Kidney epithelial cell (primary cell): ENCODE measurements at regions not wholly inside any gene's neighbourhood (a gene's known extent, or its start where the extent isn't known, plus 50 kb on each side); places are given as distances from the start of the nearest gene placed in this dataset.

Experiments
- DNase-seq: peaks from one replicate; pipeline ENCODE4 v3.0.0-alpha.2; 2010; ENCODE audit warnings: low read depth
- H3K27me3 ChIP-seq: 2 replicates; pipeline ENCODE4 v1.6.0; 2011; ENCODE audit warnings: low read length; ENCODE audit not compliant: control insufficient read depth, insufficient read depth
- H3K36me3 ChIP-seq: 2 replicates; pipeline ENCODE4 v1.5.1; 2011; ENCODE audit warnings: low read length; ENCODE audit not compliant: control insufficient read depth, insufficient read depth
- H3K4me3 ChIP-seq: 2 replicates; pipeline ENCODE4 v1.5.1; 2011; ENCODE audit warnings: low read depth, mild to moderate bottlenecking, control low read depth, low read length
- TF ChIP-seq, protein P1 (sequence below): IDR thresholded peaks from 2 replicates; pipeline ENCODE4 v1.5.1; 2011; ENCODE audit warnings: mild to moderate bottlenecking, moderate library complexity, low read length, control low read depth, inconsistent platforms; ENCODE audit not compliant: insufficient read depth, poor library complexity, severe bottlenecking

DNA sequence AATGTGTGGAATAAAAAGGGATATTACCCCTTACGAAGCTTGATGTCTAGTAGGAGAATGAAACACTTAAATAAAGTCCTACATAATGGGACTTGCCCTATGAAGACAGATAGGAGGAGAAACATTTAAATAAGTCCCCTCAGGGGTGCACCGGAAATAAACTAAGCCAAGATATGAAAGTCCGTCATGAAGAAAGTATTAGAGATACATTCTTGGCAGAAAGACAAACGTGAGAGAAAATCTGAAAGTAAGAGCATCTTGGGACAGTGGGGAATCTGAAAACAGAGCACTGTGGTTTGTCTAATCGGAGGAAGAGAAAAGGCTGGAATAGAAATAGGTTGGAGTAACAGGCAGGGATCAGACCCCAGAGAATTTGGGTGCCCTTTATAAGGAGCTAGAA, 516.9 kb upstream of the DSEL start:
- no peak overlapping the region for H3K4me3 ChIP-seq

DNA sequence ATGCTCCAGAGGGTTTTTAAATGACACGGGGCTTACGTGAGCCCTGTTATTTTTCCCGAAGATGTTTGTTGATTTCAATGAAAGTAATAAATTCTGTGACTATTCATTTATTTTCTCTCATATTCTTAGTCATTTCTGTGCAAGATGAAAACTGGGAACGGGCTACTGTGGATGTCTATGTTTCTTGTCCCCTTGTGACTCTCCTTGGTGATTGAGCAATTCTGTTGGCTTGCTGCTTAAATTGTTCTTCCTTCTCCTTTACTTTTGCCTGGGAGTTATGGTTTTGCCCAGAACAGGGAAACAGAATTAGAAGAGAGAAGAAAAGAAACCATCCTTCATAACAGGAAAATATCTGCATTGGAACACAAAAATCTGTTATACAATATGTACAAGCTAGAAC, 508.2 kb upstream of the DSEL start:
- DNase-seq, result no peak
- TF ChIP-seq, protein P1, sequence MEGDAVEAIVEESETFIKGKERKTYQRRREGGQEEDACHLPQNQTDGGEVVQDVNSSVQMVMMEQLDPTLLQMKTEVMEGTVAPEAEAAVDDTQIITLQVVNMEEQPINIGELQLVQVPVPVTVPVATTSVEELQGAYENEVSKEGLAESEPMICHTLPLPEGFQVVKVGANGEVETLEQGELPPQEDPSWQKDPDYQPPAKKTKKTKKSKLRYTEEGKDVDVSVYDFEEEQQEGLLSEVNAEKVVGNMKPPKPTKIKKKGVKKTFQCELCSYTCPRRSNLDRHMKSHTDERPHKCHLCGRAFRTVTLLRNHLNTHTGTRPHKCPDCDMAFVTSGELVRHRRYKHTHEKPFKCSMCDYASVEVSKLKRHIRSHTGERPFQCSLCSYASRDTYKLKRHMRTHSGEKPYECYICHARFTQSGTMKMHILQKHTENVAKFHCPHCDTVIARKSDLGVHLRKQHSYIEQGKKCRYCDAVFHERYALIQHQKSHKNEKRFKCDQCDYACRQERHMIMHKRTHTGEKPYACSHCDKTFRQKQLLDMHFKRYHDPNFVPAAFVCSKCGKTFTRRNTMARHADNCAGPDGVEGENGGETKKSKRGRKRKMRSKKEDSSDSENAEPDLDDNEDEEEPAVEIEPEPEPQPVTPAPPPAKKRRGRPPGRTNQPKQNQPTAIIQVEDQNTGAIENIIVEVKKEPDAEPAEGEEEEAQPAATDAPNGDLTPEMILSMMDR, result no peak
- H3K27me3 ChIP-seq, result no peaks in the 10 kb centered on the region
- H3K36me3 ChIP-seq, result no peaks in the 10 kb centered on the region
- H3K4me3 ChIP-seq, result no peak overlapping the region

More for the DNA sequence above, 516.9 kb upstream of the DSEL start:
- Histone ChIP-seq H3K36me3 (no peaks in the 10 kb centered on the region), H3K27me3 (no peaks in the 10 kb centered on the region)
- TF ChIP-seq, protein P1, result no peak
- DNase-seq, result no peak

DNA sequence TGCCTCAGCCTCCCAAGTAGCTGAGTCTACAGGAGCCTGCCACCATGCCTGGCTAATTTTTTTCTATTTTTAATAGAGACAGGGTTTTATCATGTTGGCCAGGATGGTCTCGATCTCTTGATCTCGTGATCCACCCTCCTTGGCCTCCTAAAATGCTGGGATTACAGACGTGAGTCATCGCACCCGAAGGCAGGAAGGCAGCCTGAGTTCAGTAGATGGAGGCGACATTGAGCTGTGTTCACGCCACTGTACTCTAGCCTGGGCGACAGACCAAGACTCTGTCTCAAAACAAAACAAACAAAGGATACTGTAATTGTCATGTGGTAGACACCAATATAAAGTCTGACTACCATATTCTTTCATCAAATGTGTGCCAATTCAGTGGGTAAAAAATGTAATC, 500.9 kb upstream of the DSEL start:
- Histone ChIP-seq H3K36me3 (no peaks in the 10 kb centered on the region), H3K4me3 (no peak overlapping the region), H3K27me3 (no peaks in the 10 kb centered on the region)
- DNase-seq, result no peak
- TF ChIP-seq, protein P1, result no peak

DNA sequence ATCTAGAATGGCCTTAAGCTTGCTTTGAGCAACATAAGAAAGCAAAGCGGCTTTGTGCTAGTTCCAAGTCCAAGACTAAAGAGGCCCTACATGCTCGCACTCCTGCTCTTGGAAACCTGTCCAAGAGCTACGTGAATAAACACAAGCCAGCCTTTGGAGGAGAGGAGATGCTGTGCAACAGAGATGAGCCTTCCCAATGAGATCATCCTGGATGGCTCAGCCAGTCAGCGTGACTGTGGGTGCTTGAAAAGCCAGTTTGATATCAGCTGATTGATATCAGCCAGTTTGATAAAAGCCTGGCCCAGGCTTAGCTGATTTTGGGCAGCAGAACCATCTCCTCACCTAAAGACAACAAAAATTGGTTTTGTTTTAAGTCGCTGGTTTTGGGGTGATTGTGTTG, 481.0 kb upstream of the DSEL start:
- DNase-seq, result no peak
- Histone ChIP-seq H3K27me3 (no peaks in the 10 kb centered on the region), H3K36me3 (no peaks in the 10 kb centered on the region), H3K4me3 (no peak overlapping the region)
- TF ChIP-seq, protein P1, result no peak

DNA sequence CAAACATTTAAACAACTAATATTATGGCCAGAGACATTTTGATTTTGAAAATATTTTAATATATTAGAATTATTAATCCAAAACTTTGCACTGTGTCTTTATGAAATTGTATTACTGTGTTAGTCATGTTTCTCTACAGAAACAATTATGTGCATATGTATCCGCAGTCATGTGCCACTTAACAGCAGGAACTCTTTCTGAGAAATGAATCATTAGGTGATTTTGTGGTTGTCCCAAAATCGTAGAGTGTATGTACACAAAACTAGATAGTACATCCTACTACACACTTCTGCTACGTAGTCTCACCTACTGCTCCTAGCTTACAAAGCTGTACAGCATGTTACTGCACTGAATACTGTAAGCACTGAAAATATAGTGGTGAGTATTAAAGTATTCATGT, 479.2 kb upstream of the DSEL start:
- H3K36me3 ChIP-seq, result no peaks in the 10 kb centered on the region
- H3K4me3 ChIP-seq, result no peak overlapping the region
- no peak for DNase-seq
- TF ChIP-seq, protein P1, result no peak
- H3K27me3 ChIP-seq, result no peaks in the 10 kb centered on the region

DNA sequence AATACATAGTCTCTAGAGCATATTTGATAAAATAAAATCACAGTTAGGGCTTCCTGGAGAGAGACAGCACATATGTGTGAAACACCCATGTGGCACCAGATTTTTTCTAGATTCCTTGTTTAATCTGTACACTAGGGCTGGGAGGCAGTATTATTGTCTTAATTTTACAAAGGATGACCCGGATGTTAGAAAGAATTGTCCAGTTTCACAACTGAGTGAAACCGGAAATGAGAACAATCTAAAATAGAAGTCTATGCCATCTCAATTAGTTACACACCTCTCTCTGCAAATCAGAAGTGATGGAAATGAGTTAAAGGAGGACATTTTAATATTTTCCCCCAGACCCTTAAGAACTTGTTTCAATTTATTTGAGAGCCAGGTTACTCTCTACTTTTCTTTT, 463.7 kb upstream of the DSEL start:
- Histone ChIP-seq H3K36me3 (no peaks in the 10 kb centered on the region), H3K27me3 (no peaks in the 10 kb centered on the region), H3K4me3 (no peak overlapping the region)
- TF ChIP-seq, protein P1, result no peak
- no peak for DNase-seq
